ENCODE measurements at regions not wholly inside any gene's neighbourhood (a gene's known extent, or its start where the extent isn't known, plus 50 kb on each side); places are given as distances from the start of the nearest gene placed in this dataset.

- H3K4me3 ChIP-seq (replicated peaks; ENCODE audit: low read depth, low read length): no peak overlapping the region
- no peak for DNase-seq (ENCODE audit: low read depth)
- TF ChIP-seq, protein P1, sequence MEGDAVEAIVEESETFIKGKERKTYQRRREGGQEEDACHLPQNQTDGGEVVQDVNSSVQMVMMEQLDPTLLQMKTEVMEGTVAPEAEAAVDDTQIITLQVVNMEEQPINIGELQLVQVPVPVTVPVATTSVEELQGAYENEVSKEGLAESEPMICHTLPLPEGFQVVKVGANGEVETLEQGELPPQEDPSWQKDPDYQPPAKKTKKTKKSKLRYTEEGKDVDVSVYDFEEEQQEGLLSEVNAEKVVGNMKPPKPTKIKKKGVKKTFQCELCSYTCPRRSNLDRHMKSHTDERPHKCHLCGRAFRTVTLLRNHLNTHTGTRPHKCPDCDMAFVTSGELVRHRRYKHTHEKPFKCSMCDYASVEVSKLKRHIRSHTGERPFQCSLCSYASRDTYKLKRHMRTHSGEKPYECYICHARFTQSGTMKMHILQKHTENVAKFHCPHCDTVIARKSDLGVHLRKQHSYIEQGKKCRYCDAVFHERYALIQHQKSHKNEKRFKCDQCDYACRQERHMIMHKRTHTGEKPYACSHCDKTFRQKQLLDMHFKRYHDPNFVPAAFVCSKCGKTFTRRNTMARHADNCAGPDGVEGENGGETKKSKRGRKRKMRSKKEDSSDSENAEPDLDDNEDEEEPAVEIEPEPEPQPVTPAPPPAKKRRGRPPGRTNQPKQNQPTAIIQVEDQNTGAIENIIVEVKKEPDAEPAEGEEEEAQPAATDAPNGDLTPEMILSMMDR (IDR thresholded peaks at IDR 0.05; ENCODE audit: low read length, missing control alignments): no peak
These were observed 186.2 kb upstream of the RAI14 start for GRCh38 chr5:34469971-34470370.

DNA sequence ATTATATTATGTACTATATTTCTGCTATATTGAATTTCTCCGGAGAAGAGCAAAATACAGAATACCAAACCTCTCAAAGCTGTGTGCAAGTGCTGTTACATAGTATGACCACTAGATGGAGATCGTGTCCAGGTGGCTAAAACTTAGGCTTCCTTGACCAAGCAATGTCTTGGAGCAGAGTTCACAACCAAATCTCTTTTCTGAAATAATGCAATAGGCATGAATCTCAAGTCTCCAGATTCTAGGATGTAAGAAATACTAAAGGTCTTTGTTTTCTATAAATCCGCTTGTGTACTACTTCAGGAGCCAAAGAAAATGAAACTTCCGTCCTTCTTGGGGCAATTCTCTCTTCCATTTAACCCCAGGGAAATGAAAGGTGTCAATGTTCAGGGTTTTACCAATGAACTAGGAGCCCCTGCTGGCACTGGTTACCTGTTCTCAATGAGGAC lies 181.5 kb upstream of the RAI14 start:
- DNase-seq (ENCODE audit: low read depth): peak; percentile 82
- TF ChIP-seq, protein P1 (IDR thresholded peaks at IDR 0.05; ENCODE audit: low read length, missing control alignments): peak; percentile 99
- no peak overlapping the region for H3K4me3 ChIP-seq (replicated peaks; ENCODE audit: low read depth, low read length)

DNA sequence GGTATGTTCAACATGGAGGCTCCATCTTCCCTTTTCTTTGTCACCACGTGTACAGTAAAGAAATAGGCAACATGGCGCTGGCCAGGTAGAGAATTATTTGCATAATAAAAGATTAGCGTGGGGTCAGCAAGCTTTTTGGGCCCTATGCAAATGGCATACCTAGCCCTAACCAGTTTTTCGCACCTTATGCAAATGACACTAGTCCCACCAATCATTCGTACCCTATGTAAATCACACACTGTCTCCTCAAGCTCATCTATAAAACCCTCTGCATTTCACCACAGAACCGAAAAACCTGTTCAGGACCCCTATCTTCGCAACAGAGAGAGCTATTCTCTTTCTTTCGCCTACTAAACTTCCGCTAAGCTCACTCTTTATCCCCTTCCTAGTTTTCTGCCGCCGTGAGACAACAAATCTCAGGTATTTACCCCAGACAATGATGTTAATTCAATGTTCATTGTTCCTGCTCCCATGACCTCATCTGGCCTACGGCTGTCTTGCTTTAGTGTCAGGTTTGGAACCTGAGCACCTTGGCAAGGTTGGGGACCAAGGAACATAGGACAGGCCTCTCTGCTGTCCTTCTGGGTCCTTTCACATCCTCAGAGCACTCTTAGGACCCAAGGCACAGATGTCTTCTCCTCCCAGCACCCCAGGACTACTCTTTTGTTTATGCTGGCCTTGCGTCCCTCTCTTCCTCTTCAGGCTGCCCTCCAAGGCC lies 180.7 kb upstream of the RAI14 start:
- H3K4me3 ChIP-seq (replicated peaks; ENCODE audit: low read depth, low read length): no peak overlapping the region
- TF ChIP-seq, protein P1 (IDR thresholded peaks at IDR 0.05; ENCODE audit: low read length, missing control alignments): no peak
- no peak for DNase-seq (ENCODE audit: low read depth)

GRCh38 chr5:34476941-34477565 lies 179.1 kb upstream of the RAI14 start:
- no peak for DNase-seq (ENCODE audit: low read depth)
- TF ChIP-seq, protein P1 (IDR thresholded peaks at IDR 0.05; ENCODE audit: low read length, missing control alignments): no peak
- H3K4me3 ChIP-seq (replicated peaks; ENCODE audit: low read depth, low read length): no peak overlapping the region

- no peak overlapping the region for H3K4me3 ChIP-seq (replicated peaks; ENCODE audit: low read depth, low read length)
- no peak for DNase-seq (ENCODE audit: low read depth)
- TF ChIP-seq, protein P1 (IDR thresholded peaks at IDR 0.05; ENCODE audit: low read length, missing control alignments): no peak
These were observed 175.2 kb upstream of the RAI14 start for GRCh38 chr5:34480810-34481528.

- no peak overlapping the region for H3K4me3 ChIP-seq (replicated peaks; ENCODE audit: low read depth, low read length)
- DNase-seq (ENCODE audit: low read depth): no peak
- TF ChIP-seq, protein P1 (IDR thresholded peaks at IDR 0.05; ENCODE audit: low read length, missing control alignments): no peak
These were observed 172.6 kb upstream of the RAI14 start for GRCh38 chr5:34483442-34484033.

Measured in fibroblast of pulmonary artery (primary cell).